ENCODE measurements at regions not wholly inside any gene's neighbourhood (a gene's known extent, or its start where the extent isn't known, plus 50 kb on each side); places are given as distances from the start of the nearest gene placed in this dataset.

- WGBS, 2 donors = 80 to 100% methylated on average over 1 of the region's 1 CpG
- TF ChIP-seq CTCF (IDR thresholded peaks at IDR 0.05) (no peak), POLR2A (IDR thresholded peaks at IDR 0.05) (no peak)
Measured at GRCh38 chrX:17294561-17294960, 80.4 kb upstream of the NHS start.

GRCh38 chrX:17295791-17296190 is 79.2 kb upstream of the NHS start:
- no peak for DNase-seq (ENCODE audit: low spot score in 2 of 2)
- intact Hi-C loops (cut with DNase I; ENCODE audit: low total_unique reads) = no loop called here
- 63 to 86% methylated on average over 1 of the region's 1 CpG for WGBS, 2 donors
- H3K4me3 ChIP-seq (ENCODE audit: low read depth, poor library complexity, severe bottlenecking) = no peak overlapping the region
- TF ChIP-seq CTCF (IDR thresholded peaks at IDR 0.05) (no peak), POLR2A (IDR thresholded peaks at IDR 0.05) (no peak)

More at GRCh38 chrX:17294561-17294960, 80.4 kb upstream of the NHS start:
- intact Hi-C loops (cut with DNase I; ENCODE audit: low total_unique reads) = no loop called here
- no peak overlapping the region for H3K4me3 ChIP-seq (ENCODE audit: low read depth, poor library complexity, severe bottlenecking)
- no peak for DNase-seq (ENCODE audit: low spot score in 2 of 2)

GRCh38 chrX:17298564-17298963 is 76.4 kb upstream of the NHS start:
- intact Hi-C loops (cut with DNase I; ENCODE audit: low total_unique reads) = no loop called here
- TF ChIP-seq POLR2A (IDR thresholded peaks at IDR 0.05) (no peak), CTCF (IDR thresholded peaks at IDR 0.05) (no peak)
- H3K4me3 ChIP-seq (ENCODE audit: low read depth, poor library complexity, severe bottlenecking) = no peak overlapping the region
- 94 to 95% methylated on average over 1 of the region's 1 CpG for WGBS, 2 donors
- DNase-seq (ENCODE audit: low spot score in 2 of 2) = no peak

GRCh38 chrX:17299206-17299605 is 75.8 kb upstream of the NHS start:
- WGBS, 2 donors = 16 to 54% methylated on average over 5 of the region's 5 CpGs
- TF ChIP-seq CTCF (IDR thresholded peaks at IDR 0.05) = no peak
- no peak for TF ChIP-seq POLR2A (IDR thresholded peaks at IDR 0.05)

GRCh38 chrX:17323397-17323796 is 51.6 kb upstream of the NHS start:
- no peak for DNase-seq (ENCODE audit: low spot score in 2 of 2)
- TF ChIP-seq POLR2A (IDR thresholded peaks at IDR 0.05) = no peak
- no peak for TF ChIP-seq CTCF (IDR thresholded peaks at IDR 0.05)
- intact Hi-C loops (cut with DNase I; ENCODE audit: low total_unique reads) = no loop called here
- 80 to 92% methylated on average over 4 of the region's 4 CpGs for WGBS, 2 donors
- no peak overlapping the region for H3K4me3 ChIP-seq (ENCODE audit: low read depth, poor library complexity, severe bottlenecking)

More at GRCh38 chrX:17299206-17299605, 75.8 kb upstream of the NHS start:
- no peak overlapping the region for H3K4me3 ChIP-seq (ENCODE audit: low read depth, poor library complexity, severe bottlenecking)
- no peak for DNase-seq (ENCODE audit: low spot score in 2 of 2)
- intact Hi-C loops (cut with DNase I; ENCODE audit: low total_unique reads) = no loop called here

All from lower leg skin (tissue), 4 donors.